ENCODE measurements at regions not wholly inside any gene's neighbourhood (a gene's known extent, or its start where the extent isn't known, plus 50 kb on each side); places are given as distances from the start of the nearest gene placed in this dataset.

DNA sequence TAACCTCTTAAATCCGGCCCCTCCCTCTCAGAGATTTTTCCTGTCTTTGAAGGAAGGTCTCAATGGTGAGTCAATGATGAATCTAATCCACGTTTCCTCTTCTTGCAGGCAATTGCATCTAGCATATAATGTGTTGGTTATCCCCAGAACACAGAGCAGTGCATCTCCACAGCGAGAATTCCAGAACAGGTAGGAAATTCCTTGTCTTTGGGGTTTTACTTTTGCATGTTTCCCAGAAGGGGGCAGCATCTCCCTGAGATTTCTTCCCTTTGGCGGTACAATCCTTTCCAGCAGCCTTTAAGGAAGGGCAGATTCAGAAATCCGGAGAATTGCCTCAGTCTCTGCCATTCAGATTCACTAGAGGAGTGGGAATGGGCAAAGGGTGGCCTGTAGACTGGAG lies 128.0 kb downstream of the KCNA5 start:
- Mint-ChIP-seq H3K4me1 (no peaks in the 10 kb centered on the region), H3K9me3 (no peaks in the 10 kb centered on the region), H3K27me3 (ENCODE audit: low read depth in 3 of 3) (peaks cover 5 to 9% (median 9%) of the 10 kb centered on the region in 3 donors), H3K4me3 (no peak overlapping the region), H3K27ac (no peak overlapping the region), H3K36me3 (no peaks in the 10 kb centered on the region)
- Histone ChIP-seq H3K4me1 (ENCODE audit: control insufficient read depth in 1 of 2, insufficient read depth in 2 of 2, low read length in 2 of 2) (no peaks in the 10 kb centered on the region), H3K4me2 (replicated peaks; ENCODE audit: extremely low read depth, low read length, poor library complexity, severe bottlenecking) (no peak overlapping the region), H3K9me3 (replicated peaks in 1 of 2; ENCODE audit: control insufficient read depth in 1 of 2, insufficient read depth in 1 of 2, low read length in 2 of 2) (no peaks in the 10 kb centered on the region), H3K9ac (ENCODE audit: insufficient read depth, low read length, poor library complexity, severe bottlenecking) (no peak overlapping the region), H3K36me3 (replicated peaks in 1 of 2; ENCODE audit: control insufficient read depth in 1 of 2, insufficient read depth in 2 of 2, low read length in 2 of 2) (no peaks in the 10 kb centered on the region), H2AFZ (ENCODE audit: insufficient read depth, low read depth, low read length, poor library complexity, severe bottlenecking) (no peak overlapping the region), H3K27me3 (ENCODE audit: control insufficient read depth in 2 of 2, insufficient read depth in 2 of 2, low read length in 2 of 2) (no peaks in the 10 kb centered on the region), H4K20me1 (ENCODE audit: insufficient read depth, low read length) (no peaks in the 10 kb centered on the region), H3K79me2 (ENCODE audit: insufficient read depth, low read length) (no peaks in the 10 kb centered on the region), H3K4me3 (replicated peaks in 1 of 3; ENCODE audit: low read depth in 2 of 3, low read length in 3 of 3) (no peak overlapping the region), H3K27ac (ENCODE audit: low read depth in 1 of 2, low read length in 2 of 2) (no peak overlapping the region)
- no peak for DNase-seq
- intact Hi-C loops (cut with micrococcal nuclease): no loop called here
- 50% methylated on average over 2 of the region's 5 CpGs for WGBS (ENCODE audit: insufficient coverage)
- TF ChIP-seq, protein P1, sequence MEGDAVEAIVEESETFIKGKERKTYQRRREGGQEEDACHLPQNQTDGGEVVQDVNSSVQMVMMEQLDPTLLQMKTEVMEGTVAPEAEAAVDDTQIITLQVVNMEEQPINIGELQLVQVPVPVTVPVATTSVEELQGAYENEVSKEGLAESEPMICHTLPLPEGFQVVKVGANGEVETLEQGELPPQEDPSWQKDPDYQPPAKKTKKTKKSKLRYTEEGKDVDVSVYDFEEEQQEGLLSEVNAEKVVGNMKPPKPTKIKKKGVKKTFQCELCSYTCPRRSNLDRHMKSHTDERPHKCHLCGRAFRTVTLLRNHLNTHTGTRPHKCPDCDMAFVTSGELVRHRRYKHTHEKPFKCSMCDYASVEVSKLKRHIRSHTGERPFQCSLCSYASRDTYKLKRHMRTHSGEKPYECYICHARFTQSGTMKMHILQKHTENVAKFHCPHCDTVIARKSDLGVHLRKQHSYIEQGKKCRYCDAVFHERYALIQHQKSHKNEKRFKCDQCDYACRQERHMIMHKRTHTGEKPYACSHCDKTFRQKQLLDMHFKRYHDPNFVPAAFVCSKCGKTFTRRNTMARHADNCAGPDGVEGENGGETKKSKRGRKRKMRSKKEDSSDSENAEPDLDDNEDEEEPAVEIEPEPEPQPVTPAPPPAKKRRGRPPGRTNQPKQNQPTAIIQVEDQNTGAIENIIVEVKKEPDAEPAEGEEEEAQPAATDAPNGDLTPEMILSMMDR (IDR thresholded peaks at IDR 0.05): no peak

DNA sequence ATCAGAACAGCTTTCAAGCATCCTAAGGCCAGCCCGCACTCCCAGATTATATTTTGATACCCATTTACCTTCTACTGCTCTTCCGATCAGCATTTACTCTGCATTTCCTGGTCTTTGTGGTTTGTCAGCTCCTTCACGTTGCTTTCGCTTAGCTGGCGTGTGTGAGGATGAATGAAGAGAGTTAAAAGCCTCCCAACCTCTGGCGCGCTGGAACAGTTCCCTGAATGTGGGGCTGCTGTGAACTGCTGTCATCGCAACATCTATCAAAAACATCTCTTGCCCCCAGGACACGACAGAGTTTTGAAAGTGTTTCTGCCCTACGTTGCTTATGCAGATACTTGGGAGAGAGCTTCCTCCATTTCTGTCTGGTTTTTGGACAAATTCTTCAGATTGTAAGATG lies 129.2 kb downstream of the KCNA5 start:
- no peaks in the 10 kb centered on the region for H3K36me3 Mint-ChIP-seq
- H4K20me1 ChIP-seq (ENCODE audit: insufficient read depth, low read length): no peaks in the 10 kb centered on the region
- no peak overlapping the region for H3K4me3 ChIP-seq (replicated peaks in 1 of 3; ENCODE audit: low read depth in 2 of 3, low read length in 3 of 3)
- H2AFZ ChIP-seq (ENCODE audit: insufficient read depth, low read depth, low read length, poor library complexity, severe bottlenecking): no peak overlapping the region
- no peaks in the 10 kb centered on the region for H3K9me3 Mint-ChIP-seq
- TF ChIP-seq, protein P1 (IDR thresholded peaks at IDR 0.05): no peak
- no peak overlapping the region for H3K4me3 Mint-ChIP-seq
- H3K27me3 Mint-ChIP-seq (ENCODE audit: low read depth in 3 of 3): peaks cover 5 to 9% (median 9%) of the 10 kb centered on the region in 3 donors
- no peak overlapping the region for H3K27ac Mint-ChIP-seq
- no peaks in the 10 kb centered on the region for H3K27me3 ChIP-seq (ENCODE audit: control insufficient read depth in 2 of 2, insufficient read depth in 2 of 2, low read length in 2 of 2)
- no peaks in the 10 kb centered on the region for H3K9me3 ChIP-seq (replicated peaks in 1 of 2; ENCODE audit: control insufficient read depth in 1 of 2, insufficient read depth in 1 of 2, low read length in 2 of 2)
- H3K4me1 Mint-ChIP-seq: no peaks in the 10 kb centered on the region
- H3K79me2 ChIP-seq (ENCODE audit: insufficient read depth, low read length): no peaks in the 10 kb centered on the region
- DNase-seq: no peak
- no CpG with 5 or more reads among the region's 10 CpGs for WGBS (ENCODE audit: insufficient coverage)
- no peaks in the 10 kb centered on the region for H3K36me3 ChIP-seq (replicated peaks in 1 of 2; ENCODE audit: control insufficient read depth in 1 of 2, insufficient read depth in 2 of 2, low read length in 2 of 2)
- H3K9ac ChIP-seq (ENCODE audit: insufficient read depth, low read length, poor library complexity, severe bottlenecking): no peak overlapping the region
- no peak overlapping the region for H3K27ac ChIP-seq (ENCODE audit: low read depth in 1 of 2, low read length in 2 of 2)
- intact Hi-C loops (cut with micrococcal nuclease): no loop called here
- no peaks in the 10 kb centered on the region for H3K4me1 ChIP-seq (ENCODE audit: control insufficient read depth in 1 of 2, insufficient read depth in 2 of 2, low read length in 2 of 2)
- H3K4me2 ChIP-seq (replicated peaks; ENCODE audit: extremely low read depth, low read length, poor library complexity, severe bottlenecking): no peak overlapping the region
